Vagina (tissue), 2 donors: ENCODE measurements at regions not wholly inside any gene's neighbourhood (a gene's known extent, or its start where the extent isn't known, plus 50 kb on each side); places are given as distances from the start of the nearest gene placed in this dataset.

Experiments
- POLR2A ChIP-seq, 2 donors: fragments of 450-650 bp; IDR thresholded peaks; one replicate each; pipeline ENCODE4 v1.6.1; 2017; ENCODE audit warnings: antibody characterized with exemption in 2 of 2, mild to moderate bottlenecking in 2 of 2, moderate library complexity in 2 of 2
- TF ChIP-seq, protein P1 (sequence below), 3 experiments: fragments of 450-650 bp in 2 of 3; fragments of 200-600 bp in 1 of 3; sonication (generic) in 1 of 3; IDR thresholded peaks; one replicate each; pipeline ENCODE4 v1.5.1; 2017 to 2019; ENCODE audit warnings: antibody characterized with exemption in 3 of 3, mild to moderate bottlenecking in 2 of 3, moderate library complexity in 2 of 3

DNA sequence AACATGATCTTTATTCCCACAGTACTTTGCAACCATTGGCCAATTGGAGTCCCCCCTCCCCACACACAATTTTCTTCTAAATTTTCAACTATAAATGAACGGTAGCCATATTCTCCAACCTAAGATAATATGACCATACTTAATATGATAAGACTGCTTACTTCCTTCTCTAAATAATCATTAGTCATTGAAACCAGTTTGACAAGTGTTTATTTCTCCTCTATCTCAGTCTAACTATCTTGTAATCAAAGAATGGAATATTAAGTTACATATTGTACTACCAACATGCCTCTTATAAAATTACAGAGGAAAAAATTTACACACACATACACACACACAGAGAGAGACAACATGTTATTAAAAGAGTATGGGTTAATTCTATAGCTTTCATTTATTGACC lies 567.4 kb upstream of the TMPRSS15 start:
- TF ChIP-seq, protein P1, sequence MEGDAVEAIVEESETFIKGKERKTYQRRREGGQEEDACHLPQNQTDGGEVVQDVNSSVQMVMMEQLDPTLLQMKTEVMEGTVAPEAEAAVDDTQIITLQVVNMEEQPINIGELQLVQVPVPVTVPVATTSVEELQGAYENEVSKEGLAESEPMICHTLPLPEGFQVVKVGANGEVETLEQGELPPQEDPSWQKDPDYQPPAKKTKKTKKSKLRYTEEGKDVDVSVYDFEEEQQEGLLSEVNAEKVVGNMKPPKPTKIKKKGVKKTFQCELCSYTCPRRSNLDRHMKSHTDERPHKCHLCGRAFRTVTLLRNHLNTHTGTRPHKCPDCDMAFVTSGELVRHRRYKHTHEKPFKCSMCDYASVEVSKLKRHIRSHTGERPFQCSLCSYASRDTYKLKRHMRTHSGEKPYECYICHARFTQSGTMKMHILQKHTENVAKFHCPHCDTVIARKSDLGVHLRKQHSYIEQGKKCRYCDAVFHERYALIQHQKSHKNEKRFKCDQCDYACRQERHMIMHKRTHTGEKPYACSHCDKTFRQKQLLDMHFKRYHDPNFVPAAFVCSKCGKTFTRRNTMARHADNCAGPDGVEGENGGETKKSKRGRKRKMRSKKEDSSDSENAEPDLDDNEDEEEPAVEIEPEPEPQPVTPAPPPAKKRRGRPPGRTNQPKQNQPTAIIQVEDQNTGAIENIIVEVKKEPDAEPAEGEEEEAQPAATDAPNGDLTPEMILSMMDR (IDR thresholded peaks at IDR 0.05) = no peak
- no peak for TF ChIP-seq POLR2A (IDR thresholded peaks at IDR 0.05)
